ENCODE measurements at regions not wholly inside any gene's neighbourhood (a gene's known extent, or its start where the extent isn't known, plus 50 kb on each side); places are given as distances from the start of the nearest gene placed in this dataset.

GRCh38 chr12:127419111-127419510 lies 847.9 kb upstream of the TMEM132C start:
- DNase-seq = no peak

GRCh38 chr12:127421614-127422013 lies 845.4 kb upstream of the TMEM132C start:
- DNase-seq = no peak

GRCh38 chr12:127422935-127423566 lies 843.9 kb upstream of the TMEM132C start:
- no peak for DNase-seq

GRCh38 chr12:127425474-127425873 lies 841.5 kb upstream of the TMEM132C start:
- DNase-seq = no peak

DNA sequence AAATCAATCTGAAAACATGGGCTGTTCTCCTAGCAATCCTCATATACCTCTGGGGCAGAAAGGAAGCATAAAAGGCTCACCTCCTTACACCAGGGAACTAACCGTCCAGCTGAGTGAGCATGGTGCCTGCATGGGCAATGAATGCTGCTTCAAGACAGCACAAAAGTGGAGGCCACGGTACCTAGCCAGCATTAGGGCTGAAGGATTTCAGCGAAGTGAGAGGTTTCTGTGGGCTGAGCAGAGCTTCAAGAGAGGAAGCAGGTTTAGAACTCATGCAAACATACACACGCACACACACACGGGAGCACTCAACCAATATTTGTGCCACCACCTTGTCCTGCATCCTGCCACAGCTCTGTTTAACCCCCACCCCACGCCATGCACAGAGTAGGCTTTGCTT lies 838.5 kb upstream of the TMEM132C start:
- DNase-seq = no peak

- no peak for DNase-seq
These were observed 837.3 kb upstream of the TMEM132C start for GRCh38 chr12:127429551-127430285.

GRCh38 chr12:127430401-127430800 lies 836.6 kb upstream of the TMEM132C start:
- no peak for DNase-seq

GRCh38 chr12:127431177-127431576 lies 835.8 kb upstream of the TMEM132C start:
- no peak for DNase-seq

DNA sequence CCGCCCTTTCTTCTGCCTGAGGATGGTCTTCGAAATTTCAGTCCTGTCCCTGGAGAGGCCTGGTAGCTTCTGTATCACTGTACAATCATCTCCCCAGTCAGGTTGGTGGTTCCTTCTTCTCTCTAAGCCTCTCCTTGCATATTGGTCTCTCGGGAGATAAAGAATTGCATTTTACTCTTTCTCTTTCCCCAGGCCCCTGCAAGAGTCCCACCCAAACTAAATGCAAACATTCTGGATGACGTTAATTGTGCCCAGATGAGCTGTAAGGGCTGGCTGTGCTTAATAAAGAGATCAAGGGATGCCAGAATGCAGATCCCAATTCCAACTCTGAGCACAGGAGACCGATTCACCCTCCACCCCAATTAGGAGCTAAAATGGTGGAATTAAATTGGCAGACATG lies 835.4 kb upstream of the TMEM132C start:
- DNase-seq = no peak

DNA sequence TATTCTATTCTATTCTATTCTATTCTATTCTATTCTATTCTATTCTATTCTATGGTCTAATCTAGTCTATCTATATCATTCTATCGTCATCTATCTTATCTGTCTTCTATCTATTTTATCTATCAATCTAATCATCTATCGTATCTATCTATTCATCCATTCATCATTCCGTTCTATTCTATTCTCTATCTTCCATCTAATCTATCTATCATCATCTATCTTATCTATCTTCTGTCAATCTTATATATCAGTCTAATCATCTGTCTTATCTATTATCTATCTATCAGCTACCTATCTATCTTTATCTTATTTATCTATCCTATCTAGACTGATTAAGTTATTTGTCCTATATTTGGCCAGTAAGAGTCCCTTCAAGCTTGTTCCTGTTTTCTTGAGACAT lies 831.5 kb upstream of the TMEM132C start:
- DNase-seq = no peak

- DNase-seq = no peak
These were observed 828.3 kb upstream of the TMEM132C start for GRCh38 chr12:127438512-127439244.

DNA sequence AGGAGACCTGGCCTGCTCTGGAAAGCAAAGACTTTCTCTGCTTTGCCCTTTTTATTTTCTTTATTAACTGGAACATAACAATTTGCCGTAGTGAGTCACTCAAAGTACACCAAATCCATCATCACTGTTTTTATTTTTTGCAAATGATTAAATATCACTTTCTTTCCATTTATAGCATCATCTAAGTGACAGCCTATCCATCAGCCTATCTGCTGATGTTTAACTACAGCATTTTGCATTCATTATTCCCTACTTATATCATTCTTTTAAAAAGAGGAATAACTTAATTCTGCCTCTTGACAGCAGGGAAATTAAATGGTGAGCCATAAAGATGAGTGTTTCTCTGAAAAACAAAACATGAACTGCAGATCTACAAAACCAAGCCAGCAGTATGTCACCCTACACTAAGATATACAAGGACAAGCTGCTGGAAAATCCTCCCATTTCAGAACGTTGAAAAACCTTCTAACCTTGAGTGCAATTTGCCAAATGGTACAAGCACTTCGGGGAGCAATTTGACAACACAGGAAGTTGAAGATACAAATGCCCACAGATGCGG lies 821.3 kb upstream of the TMEM132C start:
- no peak for DNase-seq

- no peak for DNase-seq
These were observed 818.1 kb upstream of the TMEM132C start for GRCh38 chr12:127448906-127449305.

GRCh38 chr12:127450826-127451225 lies 816.1 kb upstream of the TMEM132C start:
- no peak for DNase-seq

DNA sequence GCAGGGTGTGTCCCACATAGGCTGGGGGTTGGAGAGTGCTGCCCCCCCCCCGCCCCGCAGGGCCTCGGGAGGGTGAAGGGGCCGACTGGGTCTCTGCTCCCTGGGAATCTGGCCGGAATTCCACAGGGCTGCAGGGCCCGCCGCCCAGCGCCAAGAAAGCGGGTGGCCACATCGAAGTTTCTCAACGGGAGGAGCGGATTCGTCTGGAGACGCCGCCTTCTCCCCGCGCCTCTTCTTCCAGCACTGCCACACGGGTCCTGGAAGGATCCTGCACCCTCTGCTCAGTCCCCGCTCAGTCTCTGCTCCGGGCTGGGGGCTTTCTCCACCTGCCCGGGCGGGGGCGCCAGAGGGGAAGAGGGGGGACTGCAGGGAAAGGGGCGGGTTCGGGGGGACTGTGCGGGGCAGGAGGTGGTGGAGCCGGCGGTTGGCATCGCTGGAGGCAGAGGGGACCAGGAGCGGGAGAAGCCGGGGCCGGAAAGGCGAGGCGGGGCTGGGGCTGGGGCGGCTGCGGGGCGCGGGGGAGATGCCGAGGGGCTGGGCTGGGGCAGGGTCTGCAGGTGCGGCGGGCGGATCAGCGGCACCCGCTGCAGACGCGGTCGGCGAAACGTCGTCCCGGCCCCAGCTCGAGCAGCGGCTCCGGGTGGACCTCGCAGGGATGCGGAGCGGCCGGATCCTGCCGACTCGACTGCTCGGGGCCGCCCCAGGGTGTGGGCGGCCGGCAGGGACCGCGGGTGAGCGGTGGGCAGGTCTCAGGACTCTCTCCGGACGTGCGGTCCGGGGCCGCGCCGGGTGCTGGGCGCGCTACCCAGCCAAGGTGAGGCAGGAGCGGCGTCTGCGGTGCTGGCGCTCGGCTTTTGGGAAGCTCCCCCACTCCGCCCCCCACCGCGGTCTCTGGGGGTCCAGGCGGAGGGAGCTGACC lies 811.4 kb upstream of the TMEM132C start:
- no peak for DNase-seq

DNA sequence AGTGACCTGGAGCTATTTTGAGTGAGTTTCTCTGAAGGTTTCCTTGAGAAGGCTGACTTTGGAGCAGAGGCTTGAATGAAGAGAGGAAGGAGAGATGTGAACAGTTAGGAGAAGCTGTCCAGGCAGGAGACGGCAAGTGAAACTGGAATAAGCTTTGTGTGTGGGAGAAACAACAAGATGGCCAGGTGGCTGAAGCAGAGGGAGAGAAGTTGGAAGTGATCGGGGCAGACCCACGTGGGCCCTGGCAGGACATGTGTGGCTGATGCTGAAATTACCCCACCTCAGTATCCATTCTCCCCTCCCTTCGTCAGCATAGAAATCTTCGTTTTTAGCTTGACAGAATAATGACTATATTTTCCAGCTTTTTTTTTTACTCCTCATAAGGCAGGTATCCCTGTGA lies 809.2 kb upstream of the TMEM132C start:
- DNase-seq = no peak

GRCh38 chr12:127459166-127459565 lies 807.8 kb upstream of the TMEM132C start:
- no peak for DNase-seq

GRCh38 chr12:127459687-127460086 lies 807.3 kb upstream of the TMEM132C start:
- DNase-seq = no peak

- no peak for DNase-seq
These were observed 803.7 kb upstream of the TMEM132C start for GRCh38 chr12:127463237-127463636.

DNA sequence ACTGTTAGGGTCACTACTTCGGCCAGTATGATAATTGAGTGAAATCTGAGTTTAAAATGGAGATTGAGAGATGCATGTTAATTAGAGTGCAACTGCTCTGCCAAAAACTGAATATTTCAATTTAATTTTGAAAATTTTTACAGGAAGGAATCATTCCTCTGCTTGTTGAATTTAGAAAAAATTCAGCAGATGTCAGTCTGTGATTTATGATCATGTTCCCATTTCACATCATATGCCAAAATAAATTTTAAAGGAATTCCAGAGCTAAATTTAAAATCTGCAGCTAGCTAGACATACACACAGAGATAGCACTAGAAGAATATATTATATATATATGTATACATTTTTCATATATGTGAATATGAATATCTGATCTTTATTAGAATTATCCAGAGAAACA lies 797.6 kb upstream of the TMEM132C start:
- no peak for DNase-seq

DNA sequence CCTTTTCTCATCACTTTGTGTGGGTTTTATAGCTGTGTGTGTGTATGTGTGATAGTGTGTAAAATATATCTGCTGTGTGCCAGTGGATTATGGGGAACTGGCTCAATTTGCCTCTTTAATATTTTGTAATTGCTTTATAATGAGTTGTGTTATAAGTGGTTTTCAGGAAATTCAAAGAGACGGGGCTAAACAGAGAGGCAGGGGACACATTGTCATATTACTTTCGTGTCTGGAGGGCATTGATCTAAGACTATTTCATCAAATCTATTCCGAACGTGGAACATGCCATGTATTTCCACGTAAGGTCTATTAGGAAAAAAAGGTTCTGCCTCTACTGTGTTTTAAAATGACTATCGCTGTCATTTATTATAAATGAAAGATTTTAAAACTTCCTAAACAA lies 793.2 kb upstream of the TMEM132C start:
- DNase-seq = no peak

GRCh38 chr12:127479256-127479655 lies 787.7 kb upstream of the TMEM132C start:
- DNase-seq = no peak

All from stimulated activated CD8-positive, alpha-beta memory T cell treated with anti-CD3 and anti-CD28 coated beads, Interleukin-4, amount 100 ng/mL, for 48 hours (primary cell).